ENCODE measurements at regions not wholly inside any gene's neighbourhood (a gene's known extent, or its start where the extent isn't known, plus 50 kb on each side); places are given as distances from the start of the nearest gene placed in this dataset.

- WGBS (ENCODE audit: insufficient coverage), result 94% methylated on average over 20 of the region's 24 CpGs
- Histone ChIP-seq H3K9ac (ENCODE audit: low read length) (no peak overlapping the region), H3K27ac (ENCODE audit: low read length in 2 of 2) (no peak overlapping the region), H3K4me2 (replicated peaks; ENCODE audit: low read depth, low read length, poor library complexity, severe bottlenecking) (no peak overlapping the region), H3K79me2 (ENCODE audit: control insufficient read depth, insufficient read depth, low read length) (no peaks in the 10 kb centered on the region), H3K4me1 (ENCODE audit: control insufficient read depth in 2 of 2, insufficient read depth in 2 of 2, low read length in 2 of 2) (peaks cover 5 to 8% of the 10 kb centered on the region in 2 donors), H3K9me3 (ENCODE audit: control extremely low read depth in 1 of 3, control insufficient read depth in 2 of 3, insufficient read depth in 1 of 3, low read length in 2 of 3) (peaks cover 0 to 4% (median 0%) of the 10 kb centered on the region in 3 donors), H4K20me1 (ENCODE audit: control insufficient read depth, insufficient read depth, low read length, poor library complexity, severe bottlenecking) (no peaks in the 10 kb centered on the region), H3K27me3 (replicated peaks in 1 of 4; ENCODE audit: control extremely low read depth in 1 of 4, control insufficient read depth in 3 of 4, insufficient read depth in 4 of 4, low read length in 3 of 4) (no peaks in the 10 kb centered on the region), H3K36me3 (replicated peaks in 1 of 2; ENCODE audit: control extremely low read depth in 1 of 2, control insufficient read depth in 1 of 2, extremely low read depth in 1 of 2, insufficient read depth in 2 of 2, low read length in 1 of 2) (no peaks in the 10 kb centered on the region), H2AFZ (ENCODE audit: insufficient read depth, low read depth, low read length, poor library complexity, severe bottlenecking) (no peak overlapping the region), H3K4me3 (ENCODE audit: control extremely low read depth in 1 of 5, extremely low read depth in 1 of 5, insufficient read depth in 1 of 5, low read depth in 2 of 5, low read length in 4 of 5) (no peak overlapping the region)
- ATAC-seq (ENCODE audit: low read depth), result no peak
- DNase-seq, result no peak
- TF ChIP-seq CTCF (IDR thresholded peaks at IDR 0.05) (no peak), EZH2 (IDR thresholded peaks at IDR 0.05; ENCODE audit: borderline replicate concordance, insufficient read depth, low read depth, low read length, poor library complexity, severe bottlenecking) (no peak)
- CTCF ChIA-PET, result interaction anchor here (1.2 kb wide), 1 partner anchor 144 kb away, joined by 3 read pairs; no protein-coding TSS in a partner anchor
- H3K4me1 Mint-ChIP-seq, result peaks cover 6% of the 10 kb centered on the region
- intact Hi-C loops (cut with micrococcal nuclease), result no loop called here
- no peaks in the 10 kb centered on the region for H3K9me3 Mint-ChIP-seq (ENCODE audit: insufficient read depth)
- H3K4me3 Mint-ChIP-seq, result no peak overlapping the region
- H3K27me3 Mint-ChIP-seq, result no peaks in the 10 kb centered on the region
- POLR2A ChIA-PET, result interaction anchor here (0.6 kb wide), 1 partner anchor 11 kb away, joined by 5 read pairs; no protein-coding TSS in a partner anchor
- H3K27ac Mint-ChIP-seq, result no peak overlapping the region
Observed at GRCh38 chr2:195515551-195515950, 141.5 kb upstream of the SLC39A10 start.

GRCh38 chr2:195514365-195514764 lies 142.7 kb upstream of the SLC39A10 start:
- Histone ChIP-seq H3K9ac (ENCODE audit: low read length) (no peak overlapping the region), H3K27me3 (replicated peaks in 1 of 4; ENCODE audit: control extremely low read depth in 1 of 4, control insufficient read depth in 3 of 4, insufficient read depth in 4 of 4, low read length in 3 of 4) (no peaks in the 10 kb centered on the region), H3K9me3 (ENCODE audit: control extremely low read depth in 1 of 3, control insufficient read depth in 2 of 3, insufficient read depth in 1 of 3, low read length in 2 of 3) (peaks cover 0 to 4% (median 0%) of the 10 kb centered on the region in 3 donors), H3K79me2 (ENCODE audit: control insufficient read depth, insufficient read depth, low read length) (no peaks in the 10 kb centered on the region), H3K36me3 (replicated peaks in 1 of 2; ENCODE audit: control extremely low read depth in 1 of 2, control insufficient read depth in 1 of 2, extremely low read depth in 1 of 2, insufficient read depth in 2 of 2, low read length in 1 of 2) (no peaks in the 10 kb centered on the region), H3K4me3 (ENCODE audit: control extremely low read depth in 1 of 5, extremely low read depth in 1 of 5, insufficient read depth in 1 of 5, low read depth in 2 of 5, low read length in 4 of 5) (no peak overlapping the region), H3K27ac (ENCODE audit: low read length in 2 of 2) (no peak overlapping the region), H3K4me1 (ENCODE audit: control insufficient read depth in 2 of 2, insufficient read depth in 2 of 2, low read length in 2 of 2) (peaks cover 5 to 8% of the 10 kb centered on the region in 2 donors), H3K4me2 (replicated peaks; ENCODE audit: low read depth, low read length, poor library complexity, severe bottlenecking) (no peak overlapping the region), H4K20me1 (ENCODE audit: control insufficient read depth, insufficient read depth, low read length, poor library complexity, severe bottlenecking) (no peaks in the 10 kb centered on the region), H2AFZ (ENCODE audit: insufficient read depth, low read depth, low read length, poor library complexity, severe bottlenecking) (no peak overlapping the region)
- intact Hi-C loops (cut with micrococcal nuclease), result no loop called here
- ChIA-PET POLR2A (no interaction called here), CTCF (interaction anchor here (0.9 to 2.2 kb wide), 2 partner anchors 16 to 29 kb away, joined by 3 to 8 read pairs; no protein-coding TSS in a partner anchor)
- Mint-ChIP-seq H3K4me3 (no peak overlapping the region), H3K9me3 (ENCODE audit: insufficient read depth) (no peaks in the 10 kb centered on the region), H3K4me1 (peaks cover 6% of the 10 kb centered on the region), H3K27me3 (no peaks in the 10 kb centered on the region), H3K27ac (no peak overlapping the region)
- WGBS (ENCODE audit: insufficient coverage), result no CpG with 5 or more reads among the region's 2 CpGs
- TF ChIP-seq CTCF (IDR thresholded peaks at IDR 0.05) (no peak), EZH2 (IDR thresholded peaks at IDR 0.05; ENCODE audit: borderline replicate concordance, insufficient read depth, low read depth, low read length, poor library complexity, severe bottlenecking) (no peak)
- DNase-seq (no peak), ATAC-seq (ENCODE audit: low read depth) (no peak)

Measured in B cell (primary cell).